Ishikawa (cell line): ENCODE measurements at regions not wholly inside any gene's neighbourhood (a gene's known extent, or its start where the extent isn't known, plus 50 kb on each side); places are given as distances from the start of the nearest gene placed in this dataset.

Experiments used
- CEBPB ChIP-seq: IDR thresholded peaks from 2 replicates; pipeline ENCODE4 v1.6.1; 2012
- CREB1 ChIP-seq: IDR thresholded peaks from 2 replicates; pipeline ENCODE4 v1.6.1; 2012; ENCODE audit warnings: low read depth
- EGR1 ChIP-seq: IDR thresholded peaks from 2 replicates; pipeline ENCODE4 v1.6.1; 2012
- EP300 ChIP-seq: IDR thresholded peaks from 2 replicates; pipeline ENCODE4 v1.6.1; 2012; ENCODE audit warnings: borderline replicate concordance
- FOXM1 ChIP-seq: IDR thresholded peaks from 2 replicates; pipeline ENCODE4 v1.6.1; 2012; ENCODE audit warnings: low read depth, borderline replicate concordance
- MAX ChIP-seq: IDR thresholded peaks from 2 replicates; pipeline ENCODE4 v1.6.1; 2012
- RAD21 ChIP-seq: IDR thresholded peaks from 2 replicates; pipeline ENCODE4 v1.6.1; 2012; ENCODE audit warnings: low read depth
- TAF1 ChIP-seq: IDR thresholded peaks from 2 replicates; pipeline ENCODE4 v1.6.1; 2012; ENCODE audit warnings: low read depth, mild to moderate bottlenecking
- TCF12 ChIP-seq: IDR thresholded peaks from 2 replicates; pipeline ENCODE4 v1.6.1; 2012; ENCODE audit warnings: low read depth
- TEAD4 ChIP-seq: IDR thresholded peaks from 2 replicates; pipeline ENCODE4 v1.6.1; 2012
- YY1 ChIP-seq: IDR thresholded peaks from 2 replicates; pipeline ENCODE4 v1.6.1; 2012; ENCODE audit warnings: low read depth
- ZBTB7A ChIP-seq: IDR thresholded peaks from 2 replicates; pipeline ENCODE4 v1.6.1; 2012; ENCODE audit warnings: low read depth
- TF ChIP-seq, protein P1 (sequence below): IDR thresholded peaks from 2 replicates; pipeline ENCODE4 v1.6.1; 2012; ENCODE audit warnings: low read depth, mild to moderate bottlenecking
- TF ChIP-seq, protein P2 (sequence below): IDR thresholded peaks from 2 replicates; pipeline ENCODE4 v1.6.1; 2012

- no peak for TF ChIP-seq EGR1
- no peak for TF ChIP-seq FOXM1
- TF ChIP-seq CREB1 = no peak
- TF ChIP-seq, protein P1, sequence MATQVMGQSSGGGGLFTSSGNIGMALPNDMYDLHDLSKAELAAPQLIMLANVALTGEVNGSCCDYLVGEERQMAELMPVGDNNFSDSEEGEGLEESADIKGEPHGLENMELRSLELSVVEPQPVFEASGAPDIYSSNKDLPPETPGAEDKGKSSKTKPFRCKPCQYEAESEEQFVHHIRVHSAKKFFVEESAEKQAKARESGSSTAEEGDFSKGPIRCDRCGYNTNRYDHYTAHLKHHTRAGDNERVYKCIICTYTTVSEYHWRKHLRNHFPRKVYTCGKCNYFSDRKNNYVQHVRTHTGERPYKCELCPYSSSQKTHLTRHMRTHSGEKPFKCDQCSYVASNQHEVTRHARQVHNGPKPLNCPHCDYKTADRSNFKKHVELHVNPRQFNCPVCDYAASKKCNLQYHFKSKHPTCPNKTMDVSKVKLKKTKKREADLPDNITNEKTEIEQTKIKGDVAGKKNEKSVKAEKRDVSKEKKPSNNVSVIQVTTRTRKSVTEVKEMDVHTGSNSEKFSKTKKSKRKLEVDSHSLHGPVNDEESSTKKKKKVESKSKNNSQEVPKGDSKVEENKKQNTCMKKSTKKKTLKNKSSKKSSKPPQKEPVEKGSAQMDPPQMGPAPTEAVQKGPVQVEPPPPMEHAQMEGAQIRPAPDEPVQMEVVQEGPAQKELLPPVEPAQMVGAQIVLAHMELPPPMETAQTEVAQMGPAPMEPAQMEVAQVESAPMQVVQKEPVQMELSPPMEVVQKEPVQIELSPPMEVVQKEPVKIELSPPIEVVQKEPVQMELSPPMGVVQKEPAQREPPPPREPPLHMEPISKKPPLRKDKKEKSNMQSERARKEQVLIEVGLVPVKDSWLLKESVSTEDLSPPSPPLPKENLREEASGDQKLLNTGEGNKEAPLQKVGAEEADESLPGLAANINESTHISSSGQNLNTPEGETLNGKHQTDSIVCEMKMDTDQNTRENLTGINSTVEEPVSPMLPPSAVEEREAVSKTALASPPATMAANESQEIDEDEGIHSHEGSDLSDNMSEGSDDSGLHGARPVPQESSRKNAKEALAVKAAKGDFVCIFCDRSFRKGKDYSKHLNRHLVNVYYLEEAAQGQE = no peak
- TF ChIP-seq MAX = no peak
- TF ChIP-seq RAD21 = no peak
- no peak for TF ChIP-seq EP300
- TF ChIP-seq, protein P2, sequence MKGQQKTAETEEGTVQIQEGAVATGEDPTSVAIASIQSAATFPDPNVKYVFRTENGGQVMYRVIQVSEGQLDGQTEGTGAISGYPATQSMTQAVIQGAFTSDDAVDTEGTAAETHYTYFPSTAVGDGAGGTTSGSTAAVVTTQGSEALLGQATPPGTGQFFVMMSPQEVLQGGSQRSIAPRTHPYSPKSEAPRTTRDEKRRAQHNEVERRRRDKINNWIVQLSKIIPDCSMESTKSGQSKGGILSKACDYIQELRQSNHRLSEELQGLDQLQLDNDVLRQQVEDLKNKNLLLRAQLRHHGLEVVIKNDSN = no peak
- TF ChIP-seq YY1 = no peak
- TF ChIP-seq CEBPB = no peak
- no peak for TF ChIP-seq TEAD4
- no peak for TF ChIP-seq TCF12
- TF ChIP-seq ZBTB7A = no peak
- no peak for TF ChIP-seq TAF1
These were observed 216.9 kb downstream of the DEPDC1B start for GRCh38 chr5:60483050-60483449.
